IPS-18c (cell line): ENCODE measurements at regions not wholly inside any gene's neighbourhood (a gene's known extent, or its start where the extent isn't known, plus 50 kb on each side); places are given as distances from the start of the nearest gene placed in this dataset.
"Not testable (repeated sequence)": the region's sequence is repeated elsewhere in the genome, so short reads cannot be mapped to it uniquely, and the experiment has no call there.

Experiments
- H3K4me3 ChIP-seq: 2 replicates; pipeline ENCODE4 v1.7.0; 2013; ENCODE audit warnings: low read depth, mild to moderate bottlenecking, low read length, moderate library complexity; ENCODE audit not compliant: insufficient read depth
- H3K9me3 ChIP-seq: one replicate; pipeline ENCODE4 v1.6.1; 2013; ENCODE audit warnings: mild to moderate bottlenecking, low read length, moderate library complexity; ENCODE audit not compliant: control insufficient read depth, insufficient read depth

GRCh38 chr3:86481636-86482035 is 509.3 kb downstream of the VGLL3 start:
- Histone ChIP-seq H3K4me3 (no peak overlapping the region), H3K9me3 (no peaks in the 10 kb centered on the region)

DNA sequence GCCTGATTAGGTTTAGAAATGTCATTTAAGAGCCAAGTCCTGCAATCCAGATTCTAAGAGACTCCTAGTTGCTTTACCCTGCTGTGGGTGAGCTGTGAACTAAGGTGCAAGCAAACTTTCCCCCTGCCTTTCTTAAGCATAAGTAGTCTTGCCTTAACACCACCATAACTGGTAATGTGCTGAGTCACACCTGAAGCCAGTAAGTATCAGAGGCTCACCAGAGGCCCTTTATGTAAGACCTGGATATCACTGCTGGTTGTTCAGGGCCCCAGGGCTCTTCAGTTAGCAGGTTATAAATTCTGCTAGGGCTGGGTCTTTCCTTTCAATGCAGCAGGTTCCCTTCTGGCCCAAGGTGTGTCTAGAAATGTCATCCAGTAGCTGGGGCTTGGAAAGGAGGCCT is 509.9 kb downstream of the VGLL3 start:
- Histone ChIP-seq H3K9me3 (no peaks in the 10 kb centered on the region), H3K4me3 (no peak overlapping the region)

DNA sequence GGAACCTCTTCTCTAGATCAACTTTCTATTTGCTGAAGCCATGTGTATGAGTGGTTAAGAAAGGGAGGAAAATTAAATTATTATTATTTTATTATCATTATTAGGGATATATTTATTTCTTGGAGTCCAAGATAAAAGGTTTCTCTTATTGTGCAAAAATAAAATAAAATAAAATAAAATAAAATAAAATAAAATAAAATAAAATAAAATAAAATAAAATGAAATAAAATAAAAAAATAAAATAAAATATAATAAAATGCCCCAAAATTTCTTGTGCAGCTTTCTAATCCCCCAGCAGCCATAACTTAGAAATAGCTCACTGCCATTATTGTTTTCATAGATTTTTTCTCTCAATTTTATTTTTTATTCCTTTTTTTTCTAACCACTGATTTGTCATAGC is 526.8 kb downstream of the VGLL3 start:
- Histone ChIP-seq H3K9me3 (no peaks in the 10 kb centered on the region), H3K4me3 (no peak overlapping the region)

- H3K4me3 ChIP-seq = no peak overlapping the region
- H3K9me3 ChIP-seq = no peaks in the 10 kb centered on the region
Measured at GRCh38 chr3:86451749-86452148, 539.2 kb downstream of the VGLL3 start.

- H3K9me3 ChIP-seq = no peaks in the 10 kb centered on the region
Measured at GRCh38 chr3:86438544-86438943, 552.4 kb downstream of the VGLL3 start.

DNA sequence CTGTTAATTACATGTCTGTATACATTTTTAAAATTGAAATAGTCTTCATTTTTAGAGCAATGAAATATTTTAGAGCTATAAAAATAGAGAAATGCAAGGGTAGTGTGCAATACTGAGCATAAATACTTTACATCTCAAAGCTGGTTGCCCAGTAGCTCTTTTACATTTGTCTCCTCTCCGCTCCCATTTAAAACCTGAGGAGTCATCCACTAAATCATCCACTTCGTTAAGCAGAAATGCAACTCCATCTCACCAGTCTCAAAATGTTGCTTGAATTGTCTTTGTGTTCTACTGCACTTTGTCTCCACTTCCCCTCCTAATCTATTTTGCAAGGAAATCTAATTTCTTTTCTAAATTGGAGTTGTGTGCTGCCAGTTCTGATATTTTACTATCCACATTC is 563.6 kb downstream of the VGLL3 start:
- Histone ChIP-seq H3K4me3 (no peak overlapping the region), H3K9me3 (no peaks in the 10 kb centered on the region)

More at GRCh38 chr3:86438544-86438943, 552.4 kb downstream of the VGLL3 start:
- H3K4me3 ChIP-seq = no peak overlapping the region

GRCh38 chr3:86420990-86421739 is 569.8 kb downstream of the VGLL3 start:
- no peaks in the 10 kb centered on the region for H3K9me3 ChIP-seq
- no peak overlapping the region for H3K4me3 ChIP-seq

DNA sequence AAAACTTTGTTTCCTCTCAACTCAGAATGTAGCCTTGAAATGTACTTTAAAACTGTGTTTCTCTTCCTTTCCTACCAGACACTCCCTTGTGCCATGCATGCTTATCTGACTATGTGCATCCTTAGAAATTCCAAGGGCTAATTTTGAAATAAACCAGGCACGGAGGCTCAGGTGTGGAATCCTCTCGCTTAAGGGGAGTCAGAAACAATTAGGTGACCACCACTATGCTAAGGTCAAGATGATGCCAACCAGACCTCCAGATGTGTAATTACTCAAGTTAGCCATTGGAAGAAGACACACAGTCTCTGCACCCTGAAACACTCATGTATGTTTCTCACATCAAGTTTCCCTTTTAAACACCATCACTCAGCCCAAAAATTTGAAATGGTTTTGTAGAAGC is 572.1 kb downstream of the VGLL3 start:
- Histone ChIP-seq H3K4me3 (no peak overlapping the region), H3K9me3 (no peaks in the 10 kb centered on the region)

DNA sequence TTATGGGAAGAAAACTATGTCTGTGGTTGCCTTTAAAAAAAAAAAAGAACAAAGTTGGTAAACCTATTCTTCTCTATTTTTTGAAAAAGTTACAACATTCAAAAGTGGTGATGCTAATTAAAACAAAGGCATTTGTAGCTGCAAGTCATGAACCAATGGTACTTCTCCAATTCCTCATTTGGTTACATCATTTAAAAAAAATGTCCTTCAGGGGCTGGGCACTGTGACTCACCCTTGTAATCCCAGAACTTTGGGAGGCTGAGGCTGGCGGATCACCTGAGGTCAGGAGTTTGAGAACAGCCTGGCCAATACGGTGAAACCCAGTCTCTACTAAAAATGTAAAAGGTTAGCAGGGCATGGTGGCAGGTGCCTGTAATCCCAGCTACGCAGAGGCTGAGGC is 574.6 kb downstream of the VGLL3 start:
- H3K9me3 ChIP-seq = no peaks in the 10 kb centered on the region

DNA sequence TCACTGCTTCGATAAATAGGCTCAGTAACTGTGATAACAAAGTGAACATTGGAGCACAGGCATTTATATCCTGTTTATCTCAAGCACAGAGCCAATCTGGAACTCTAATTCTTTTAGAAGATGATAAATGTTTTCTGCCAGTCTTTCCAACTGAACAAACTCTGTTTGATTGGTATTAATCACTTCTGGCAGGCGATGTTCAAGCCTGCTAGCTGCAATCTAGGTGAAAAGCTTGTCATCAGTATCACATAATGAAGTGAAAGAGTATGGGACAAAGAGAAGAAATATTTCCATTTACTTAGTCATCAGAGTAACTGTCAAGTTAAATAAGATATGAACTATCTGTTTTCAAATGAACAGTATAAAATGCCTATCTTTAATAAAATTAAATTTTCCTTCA is 577.3 kb downstream of the VGLL3 start:
- Histone ChIP-seq H3K4me3 (no peak overlapping the region), H3K9me3 (no peaks in the 10 kb centered on the region)

More for the DNA sequence above, 574.6 kb downstream of the VGLL3 start:
- no peak overlapping the region for H3K4me3 ChIP-seq

DNA sequence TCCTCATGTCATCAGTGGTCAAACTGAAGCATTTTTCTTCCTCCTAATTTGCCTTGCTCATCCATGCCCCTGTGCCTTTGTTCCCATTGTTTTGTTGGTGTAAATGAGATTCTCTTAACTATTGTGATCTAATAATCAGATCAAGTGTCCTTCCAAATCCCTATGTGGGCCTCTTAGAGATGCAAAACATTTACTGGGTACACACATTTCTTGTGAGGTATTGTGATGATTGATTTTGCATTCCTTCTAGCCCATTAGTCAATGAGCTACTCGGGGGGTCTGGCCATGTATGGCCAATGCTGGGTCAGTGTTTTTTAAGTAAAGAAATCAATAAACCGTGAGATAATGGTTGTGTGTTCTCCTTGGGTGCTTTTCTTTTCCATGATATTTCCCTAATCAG is 580.4 kb downstream of the VGLL3 start:
- Histone ChIP-seq H3K9me3 (no peaks in the 10 kb centered on the region), H3K4me3 (no peak overlapping the region)

DNA sequence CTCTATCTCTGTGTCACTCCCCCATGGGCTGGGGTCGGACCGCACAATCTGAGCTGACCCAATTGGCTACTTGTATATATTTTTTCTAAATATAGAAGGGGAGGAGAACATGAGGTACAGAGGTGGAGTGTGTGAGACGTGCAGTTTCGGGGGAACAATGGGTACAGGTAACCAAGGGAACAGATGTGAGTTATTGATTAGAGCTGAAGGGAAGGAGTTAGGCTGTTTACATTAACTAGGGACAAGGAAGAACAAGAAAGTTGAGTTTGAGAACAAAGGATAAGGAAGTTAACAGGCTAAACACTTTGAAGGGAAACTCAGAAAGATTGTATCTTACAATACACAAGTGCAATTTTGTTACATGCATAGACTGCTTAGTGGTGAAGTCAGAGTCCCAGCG is 601.2 kb downstream of the VGLL3 start:
- not testable (repeated sequence) for H3K9me3 ChIP-seq, H3K4me3 ChIP-seq

DNA sequence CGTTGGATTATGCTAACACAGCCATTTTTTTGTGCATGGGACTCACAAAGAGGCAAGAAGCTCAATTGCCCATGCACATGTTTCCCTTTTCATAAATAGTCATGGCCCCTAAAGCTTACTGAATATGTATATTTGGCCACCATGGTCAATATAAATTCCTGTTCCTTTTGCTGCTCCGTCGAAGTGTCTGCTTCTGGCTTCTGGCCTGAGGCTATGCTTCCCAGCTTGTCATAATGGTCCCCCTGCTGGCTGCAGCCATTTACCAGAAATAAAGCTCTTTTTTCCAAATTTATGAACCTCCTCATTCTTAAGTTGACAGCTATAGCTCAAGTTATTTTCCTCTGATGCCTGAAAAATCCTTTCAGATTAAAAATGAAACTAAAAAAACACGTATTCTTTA is 602.1 kb downstream of the VGLL3 start:
- H3K9me3 ChIP-seq = no peaks in the 10 kb centered on the region
- H3K4me3 ChIP-seq = no peak overlapping the region

DNA sequence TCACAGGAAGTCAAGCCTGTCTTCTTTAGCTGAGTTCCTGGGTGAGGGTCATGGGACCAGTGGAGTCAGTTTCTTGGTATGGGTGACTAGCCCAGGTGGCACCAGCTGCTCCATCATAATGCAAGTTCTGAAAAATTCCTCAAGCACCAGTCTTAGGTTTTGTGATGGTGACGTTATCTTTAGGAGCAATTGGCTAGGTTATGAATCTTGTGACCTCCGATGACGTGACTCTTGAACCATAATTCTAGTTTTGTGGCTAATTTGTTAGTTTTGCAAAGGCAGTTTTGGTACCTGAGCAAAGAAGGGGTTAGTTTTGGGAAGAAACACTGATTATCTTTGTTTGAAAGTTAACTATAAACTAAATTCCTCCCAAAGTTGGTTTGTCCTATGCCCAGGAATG is 608.4 kb downstream of the VGLL3 start:
- no peak overlapping the region for H3K4me3 ChIP-seq
- H3K9me3 ChIP-seq = no peaks in the 10 kb centered on the region

GRCh38 chr3:86381247-86381646 is 609.7 kb downstream of the VGLL3 start:
- H3K4me3 ChIP-seq = no peak overlapping the region

GRCh38 chr3:86379280-86379679 is 611.7 kb downstream of the VGLL3 start:
- no peaks in the 10 kb centered on the region for H3K9me3 ChIP-seq
- no peak overlapping the region for H3K4me3 ChIP-seq

More at GRCh38 chr3:86381247-86381646, 609.7 kb downstream of the VGLL3 start:
- no peaks in the 10 kb centered on the region for H3K9me3 ChIP-seq

GRCh38 chr3:86378829-86379228 is 612.1 kb downstream of the VGLL3 start:
- H3K9me3 ChIP-seq = no peaks in the 10 kb centered on the region
- H3K4me3 ChIP-seq = no peak overlapping the region

- not testable (repeated sequence) for H3K9me3 ChIP-seq, H3K4me3 ChIP-seq
Measured at GRCh38 chr3:86335566-86335965, 655.4 kb downstream of the VGLL3 start.

- Histone ChIP-seq H3K9me3 (no peaks in the 10 kb centered on the region), H3K4me3 (no peak overlapping the region)
Measured at GRCh38 chr3:86333636-86334035, 657.3 kb downstream of the VGLL3 start.
